K562 (cell line): ENCODE measurements at regions not wholly inside any gene's neighbourhood (a gene's known extent, or its start where the extent isn't known, plus 50 kb on each side); places are given as distances from the start of the nearest gene placed in this dataset.

Source experiments
- ATAC-seq: fragments of 200-7000 bp; cut with Tn5 transposase; 3 replicates; pipeline ENCODE4 v1.9.1; 2020; ENCODE audit warnings: moderate library complexity
- BruUV-seq: library from RNA; stranded (reverse); fragments of 400-500 nt; replicated peaks from 2 replicates; lab custom pipeline; 2021; lab: Mats Ljungman, UMichigan
- CTCF ChIA-PET: fragments of 300-600 bp; formaldehyde crosslinking; extraction: SDS; loops from one replicate; lab custom pipeline; 2021; ENCODE audit warnings: low intra/inter-chr PET ratio; lab: Yijun Ruan, JAX
- POLR2A ChIA-PET: fragments of 300-600, 350-650 bp; sonication (Branson Sonifier 250); formaldehyde crosslinking; extraction: SDS; loops from one replicate; lab custom pipeline; 2021; ENCODE audit warnings: antibody characterized with exemption, inconsistent platforms; lab: Yijun Ruan, JAX
- DNase-seq, 4 experiments: peaks; one replicate each; pipeline versions ENCODE4 v3.0.0 to v3.0.0-alpha.2; 2011 to 2018; ENCODE audit warnings: low spot score in 3 of 4, mixed read lengths in 3 of 4; ENCODE audit errors: extremely low read depth in 1 of 4
- FAIRE-seq: peaks from 2 replicates; lab custom pipeline; 2011; peaks lifted over from hg19 to GRCh38; lab: Jason Lieb, UNC
- H2AFZ ChIP-seq: 2 replicates; pipeline ENCODE4 v1.6.0; 2011; ENCODE audit warnings: low read depth, low read length, control low read depth, inconsistent platforms
- H3K27ac ChIP-seq: fragments of 200-600 bp; 3 replicates; pipeline ENCODE4 v1.8.0; 2011; ENCODE audit warnings: low read depth, mild to moderate bottlenecking, control low read depth, inconsistent platforms, low read length, moderate library complexity, mixed read lengths; ENCODE audit errors: extremely low read depth
- H3K27me3 ChIP-seq, 2 experiments: fragments of 300-600 bp in 1 of 2; 2 replicates in 1 of 2; 3 replicates in 1 of 2; pipeline versions ENCODE4 v1.6.0 to v1.8.0; 2011; ENCODE audit warnings: inconsistent platforms in 2 of 2, low read length in 2 of 2, mild to moderate bottlenecking in 1 of 2, mixed read lengths in 1 of 2, moderate library complexity in 1 of 2; ENCODE audit not compliant: control insufficient read depth in 2 of 2, insufficient read depth in 2 of 2
- H3K36me3 ChIP-seq: fragments of 300-600 bp; 3 replicates; pipeline ENCODE4 v1.8.0; 2011; ENCODE audit warnings: mild to moderate bottlenecking, low read length, inconsistent platforms; ENCODE audit not compliant: control insufficient read depth, insufficient read depth
- H3K4me1 ChIP-seq, 2 experiments: fragments of 200-600 bp in 1 of 2; replicated peaks in 1 of 2; 2 replicates in 1 of 2; 3 replicates in 1 of 2; pipeline versions ENCODE4 v1.5.1 to v1.8.0; 2011; ENCODE audit warnings: inconsistent platforms in 2 of 2, low read length in 2 of 2, mild to moderate bottlenecking in 1 of 2, mixed read lengths in 1 of 2, moderate library complexity in 1 of 2; ENCODE audit not compliant: control insufficient read depth in 2 of 2, insufficient read depth in 2 of 2
- H3K4me2 ChIP-seq: 2 replicates; pipeline ENCODE4 v1.6.1; 2011; ENCODE audit warnings: low read length, control low read depth, inconsistent platforms, mixed read lengths; ENCODE audit not compliant: insufficient read depth
- H3K4me3 ChIP-seq: fragments of 200-600 bp; sonication (generic), shearing (Covaris generic); 2 replicates; pipeline ENCODE4 v1.5.1; 2016; ENCODE audit warnings: control low read depth, inconsistent platforms
- H3K79me2 ChIP-seq: fragments of 200-600 bp; 3 replicates; pipeline ENCODE4 v1.8.0; 2011; ENCODE audit warnings: low read length, inconsistent platforms; ENCODE audit not compliant: control insufficient read depth, insufficient read depth
- H3K9ac ChIP-seq, 2 experiments: 2 replicates each; pipeline versions ENCODE4 v1.6.0 to v1.6.1; 2011; ENCODE audit warnings: low read depth in 2 of 2, low read length in 2 of 2, control low read depth in 1 of 2, inconsistent platforms in 1 of 2, mild to moderate bottlenecking in 1 of 2, mixed read lengths in 1 of 2; ENCODE audit not compliant: insufficient read depth in 1 of 2
- H3K9me1 ChIP-seq: one replicate; pipeline ENCODE4 v1.6.0; 2011; ENCODE audit warnings: inconsistent platforms, mild to moderate bottlenecking, low read length, moderate library complexity; ENCODE audit not compliant: control insufficient read depth, insufficient read depth
- H3K9me3 ChIP-seq: replicated peaks from 2 replicates; pipeline ENCODE4 v1.5.1; 2011; ENCODE audit warnings: low read depth, low read length, inconsistent platforms; ENCODE audit not compliant: control insufficient read depth, insufficient read depth
- H4K20me1 ChIP-seq: replicated peaks from 2 replicates; pipeline ENCODE4 v1.6.1; 2011; ENCODE audit warnings: low read length, inconsistent platforms, mixed read lengths; ENCODE audit not compliant: control insufficient read depth, insufficient read depth
- ASH1L ChIP-seq: fragments of 450-650 bp; IDR thresholded peaks from 2 replicates; pipeline ENCODE4 v1.6.1; 2018; ENCODE audit warnings: borderline replicate concordance, mild to moderate bottlenecking, low read depth; ENCODE audit not compliant: partially characterized antibody
- GATAD2B ChIP-seq: fragments of 450-650 bp; IDR thresholded peaks from 2 replicates; pipeline ENCODE4 v1.6.1; 2017; ENCODE audit warnings: mild to moderate bottlenecking, borderline replicate concordance
- MCM3 ChIP-seq: fragments of 450-650 bp; IDR thresholded peaks from 2 replicates; pipeline ENCODE4 v1.6.1; 2016
- MIER1 ChIP-seq: fragments of 450-650 bp; IDR thresholded peaks from 2 replicates; pipeline ENCODE4 v1.6.1; 2016; ENCODE audit warnings: antibody characterized with exemption, mild to moderate bottlenecking, low read depth
- NCOA1 ChIP-seq: fragments of 450-650 bp; IDR thresholded peaks from 2 replicates; pipeline ENCODE4 v1.6.1; 2016; ENCODE audit warnings: low read depth
- NCOR1 ChIP-seq: fragments of 450-650 bp; IDR thresholded peaks from 2 replicates; pipeline ENCODE4 v1.6.1; 2016; ENCODE audit warnings: mild to moderate bottlenecking, moderate library complexity
- NR1H2 ChIP-seq: sonication (generic); formaldehyde crosslinking; IDR thresholded peaks from 2 replicates; pipeline ENCODE4 v1.4.0; 2020; ENCODE audit warnings: mild to moderate bottlenecking, missing genetic modification reagents
- POLR2B ChIP-seq: fragments of 450-650 bp; IDR thresholded peaks from 2 replicates; pipeline ENCODE4 v1.6.1; 2018; ENCODE audit warnings: low read depth; ENCODE audit not compliant: partially characterized antibody
- SMARCA4 ChIP-seq: fragments of 450-650 bp; IDR thresholded peaks from 2 replicates; pipeline ENCODE4 v1.6.1; 2016
- TAL1 ChIP-seq: fragments of 450-650 bp; IDR thresholded peaks from 2 replicates; pipeline ENCODE4 v1.6.1; 2016; ENCODE audit warnings: mild to moderate bottlenecking
- TFAP4 ChIP-seq: sonication (generic); formaldehyde crosslinking; IDR thresholded peaks from 2 replicates; pipeline ENCODE4 v1.8.0; 2022; ENCODE audit warnings: missing genetic modification reagents, mild to moderate bottlenecking, moderate library complexity, borderline replicate concordance
- ZEB2 ChIP-seq: fragments of 450-650 bp; IDR thresholded peaks from 2 replicates; pipeline ENCODE4 v1.6.1; 2016
- ZFP91 ChIP-seq: sonication (generic); formaldehyde crosslinking; IDR thresholded peaks from 2 replicates; pipeline ENCODE4 v1.8.0; 2022; ENCODE audit warnings: mild to moderate bottlenecking, missing genetic modification reagents
- ZNF449 ChIP-seq: fragments of 250-450 bp; sonication (Bioruptor Pico); IDR thresholded peaks from 2 replicates; pipeline ENCODE4 v1.8.0; 2022; ENCODE audit warnings: moderate library complexity, mild to moderate bottlenecking, inconsistent platforms
- WGBS: fragments of 100-300 bp; shearing (Covaris generic); methylation state at CpG from one replicate; pipeline ENCODE4 v1.1.6; 2016; ENCODE audit warnings: low coverage, mixed read lengths; ENCODE audit not compliant: insufficient coverage; ENCODE audit errors: missing lambda C conversion rate; 5-methylcytosine and 5-hydroxymethylcytosine counted together
- in situ Hi-C: fragments of 300-500 bp; cut with MboI; formaldehyde crosslinking; loops from 4 replicates; pipeline ENCODE4 v1.15.0; 2018; ENCODE audit warnings: inconsistent platforms, mixed read lengths
- intact Hi-C: fragments of 100-400 bp; cut with micrococcal nuclease; formaldehyde crosslinking; loops from 2 replicates; pipeline ENCODE4 v1.14.2; 2022
- TF ChIP-seq, protein P1 (sequence below): IDR thresholded peaks from 2 replicates; pipeline ENCODE4 v1.6.1; 2011; ENCODE audit warnings: borderline replicate concordance, low read depth, mild to moderate bottlenecking, moderate library complexity, low read length; ENCODE audit not compliant: insufficient read depth, poor library complexity, severe bottlenecking
- TF ChIP-seq, protein P2 (sequence below): fragments of 250-450 bp; sonication (Bioruptor Pico); IDR thresholded peaks from 2 replicates; pipeline ENCODE4 v1.4.0; 2020; ENCODE audit warnings: borderline replicate concordance

- ChIA-PET CTCF (no interaction called here), POLR2A (interaction anchor here (1.0 kb wide), 1 partner anchor 19 kb away, joined by 4 read pairs; no protein-coding TSS in a partner anchor)
- FAIRE-seq (no peak), DNase-seq (no peak), ATAC-seq (no peak)
- Histone ChIP-seq H3K4me3 (no peak overlapping the region), H3K4me2 (no peak overlapping the region), H4K20me1 (peaks cover 6% of the 10 kb centered on the region; the same call in 1 of the 2 replicates), H3K9me1 (no peaks in the 10 kb centered on the region), H3K9ac (no peak overlapping the region), H3K4me1 (peaks cover 0 to 5% of the 10 kb centered on the region in 2 experiments; a peak in 3 of 5 replicates), H3K79me2 (no peaks in the 10 kb centered on the region), H2AFZ (no peak overlapping the region), H3K27ac (no peak overlapping the region), H3K27me3 (peaks cover 0 to 17% of the 10 kb centered on the region in 2 experiments; a peak in 2 of 5 replicates), H3K36me3 (no peaks in the 10 kb centered on the region), H3K9me3 (no peaks in the 10 kb centered on the region)
- intact Hi-C loops, result no loop called here
- WGBS, result 0% methylated on average over 5 of the region's 6 CpGs
- in situ Hi-C loops, result no loop called here
- BruUV-seq, result no TSS peak
- no peak for TF ChIP-seq NCOA1
- TF ChIP-seq ASH1L, result no peak
- TF ChIP-seq NCOR1, result no peak
- TF ChIP-seq, protein P1, sequence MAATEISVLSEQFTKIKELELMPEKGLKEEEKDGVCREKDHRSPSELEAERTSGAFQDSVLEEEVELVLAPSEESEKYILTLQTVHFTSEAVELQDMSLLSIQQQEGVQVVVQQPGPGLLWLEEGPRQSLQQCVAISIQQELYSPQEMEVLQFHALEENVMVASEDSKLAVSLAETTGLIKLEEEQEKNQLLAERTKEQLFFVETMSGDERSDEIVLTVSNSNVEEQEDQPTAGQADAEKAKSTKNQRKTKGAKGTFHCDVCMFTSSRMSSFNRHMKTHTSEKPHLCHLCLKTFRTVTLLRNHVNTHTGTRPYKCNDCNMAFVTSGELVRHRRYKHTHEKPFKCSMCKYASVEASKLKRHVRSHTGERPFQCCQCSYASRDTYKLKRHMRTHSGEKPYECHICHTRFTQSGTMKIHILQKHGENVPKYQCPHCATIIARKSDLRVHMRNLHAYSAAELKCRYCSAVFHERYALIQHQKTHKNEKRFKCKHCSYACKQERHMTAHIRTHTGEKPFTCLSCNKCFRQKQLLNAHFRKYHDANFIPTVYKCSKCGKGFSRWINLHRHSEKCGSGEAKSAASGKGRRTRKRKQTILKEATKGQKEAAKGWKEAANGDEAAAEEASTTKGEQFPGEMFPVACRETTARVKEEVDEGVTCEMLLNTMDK, result no peak
- TF ChIP-seq TAL1, result no peak
- no peak for TF ChIP-seq SMARCA4
- TF ChIP-seq GATAD2B, result no peak
- no peak for TF ChIP-seq ZFP91 (CRISPR knock-in tag)
- no peak for TF ChIP-seq MIER1
- TF ChIP-seq ZNF449 (CRISPR knock-in tag), result no peak
- TF ChIP-seq NR1H2 (CRISPR knock-in tag), result no peak
- no peak for TF ChIP-seq MCM3
- no peak for TF ChIP-seq POLR2B
- TF ChIP-seq TFAP4 (CRISPR knock-in tag), result no peak
- no peak for TF ChIP-seq ZEB2
- TF ChIP-seq, protein P2, sequence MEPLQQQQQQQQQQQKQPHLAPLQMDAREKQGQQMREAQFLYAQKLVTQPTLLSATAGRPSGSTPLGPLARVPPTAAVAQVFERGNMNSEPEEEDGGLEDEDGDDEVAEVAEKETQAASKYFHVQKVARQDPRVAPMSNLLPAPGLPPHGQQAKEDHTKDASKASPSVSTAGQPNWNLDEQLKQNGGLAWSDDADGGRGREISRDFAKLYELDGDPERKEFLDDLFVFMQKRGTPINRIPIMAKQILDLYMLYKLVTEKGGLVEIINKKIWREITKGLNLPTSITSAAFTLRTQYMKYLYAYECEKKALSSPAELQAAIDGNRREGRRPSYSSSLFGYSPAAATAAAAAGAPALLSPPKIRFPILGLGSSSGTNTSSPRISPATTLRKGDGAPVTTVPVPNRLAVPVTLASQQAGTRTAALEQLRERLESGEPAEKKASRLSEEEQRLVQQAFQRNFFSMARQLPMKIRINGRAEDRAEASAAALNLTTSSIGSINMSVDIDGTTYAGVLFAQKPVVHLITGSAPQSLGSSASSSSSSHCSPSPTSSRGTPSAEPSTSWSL, result no peak
These were observed 210.5 kb downstream of the MN1 start for GRCh38 chr22:27591060-27591459.
